Right lobe of liver (tissue), 6 donors: ENCODE measurements at regions not wholly inside any gene's neighbourhood (a gene's known extent, or its start where the extent isn't known, plus 50 kb on each side); places are given as distances from the start of the nearest gene placed in this dataset.

Experiments
- ATAC-seq, 4 donors: fragments of 200-7000 bp; cut with Tn5 transposase; one replicate each; pipeline ENCODE4 v1.9.1; 2020; ENCODE audit warnings: mild to moderate bottlenecking in 4 of 4, moderate library complexity in 4 of 4
- DNase-seq, 3 donors: peaks; one replicate each; pipeline ENCODE4 v3.0.0-alpha.2; 2020
- H3K27ac ChIP-seq, 3 donors: fragments of 200-600 bp; one replicate each; pipeline ENCODE4 v1.8.0; 2022
- H3K27me3 ChIP-seq, 2 donors: fragments of 200-600 bp; one replicate each; pipeline ENCODE4 v1.8.0; 2022
- H3K36me3 ChIP-seq, 4 donors: fragments of 200-600 bp; sonication (generic) in 1 of 4; one replicate each; pipeline versions ENCODE4 v1.5.1 to v1.8.0; 2017 to 2022; ENCODE audit warnings: control low read depth in 1 of 4
- H3K4me1 ChIP-seq, 4 donors: fragments of 200-600 bp; sonication (generic) in 1 of 4; one replicate each; pipeline versions ENCODE4 v1.5.1 to v1.8.0; 2017 to 2022; ENCODE audit warnings: control low read depth in 1 of 4
- H3K4me3 ChIP-seq, 3 donors: fragments of 200-600 bp; one replicate each; pipeline ENCODE4 v1.8.0; 2022
- H3K9me3 ChIP-seq, 4 donors: fragments of 200-600 bp; sonication (generic) in 1 of 4; one replicate each; pipeline versions ENCODE4 v1.5.1 to v1.8.0; 2017 to 2022; ENCODE audit warnings: control low read depth in 1 of 4
- POLR2A ChIP-seq: fragments of 450-650 bp; IDR thresholded peaks from one replicate; pipeline ENCODE4 v1.6.1; 2017; ENCODE audit warnings: antibody characterized with exemption, mild to moderate bottlenecking
- WGBS: methylation state at CpG from one replicate; pipeline ENCODE4 v1.1.6; 2018; ENCODE audit warnings: low coverage, low lambda C conversion rate; ENCODE audit not compliant: insufficient coverage; ENCODE audit errors: missing lambda C conversion rate; 5-methylcytosine and 5-hydroxymethylcytosine counted together
- intact Hi-C, 2 donors: fragments of 100-400 bp; cut with DNase I; formaldehyde crosslinking; loops; one replicate each; pipeline versions ENCODE4 v1.11.2 to v1.14.1; 2022
- TF ChIP-seq, protein P1 (sequence below), 4 donors: fragments of 200-600 bp in 3 of 4; fragments of 450-650 bp in 1 of 4; IDR thresholded peaks; one replicate each; pipeline versions ENCODE4 v1.5.1 to v1.8.0; 2016 to 2022; ENCODE audit warnings: antibody characterized with exemption in 4 of 4, mild to moderate bottlenecking in 2 of 4
- donor health status: DM: no; HTN: yes; CAD: no.
- donor health status: DM: no; HTN: no; CAD: no.
- donor health status: DM: no; HTN: no; CAD: no.
- donor health status: DM: no; HTN: yes; CAD: no.
- donor health status: DM: no; HTN: yes; CAD: no.

- DNase-seq, result peak; percentile 12 to 46 (median 42)
- Histone ChIP-seq H3K27ac (no peak overlapping the region), H3K36me3 (no peaks in the 10 kb centered on the region), H3K9me3 (no peaks in the 10 kb centered on the region), H3K27me3 (no peaks in the 10 kb centered on the region), H3K4me1 (peaks cover 0 to 33% (median 15%) of the 10 kb centered on the region in 4 donors), H3K4me3 (no peak overlapping the region)
- no peak for TF ChIP-seq POLR2A
- TF ChIP-seq, protein P1, sequence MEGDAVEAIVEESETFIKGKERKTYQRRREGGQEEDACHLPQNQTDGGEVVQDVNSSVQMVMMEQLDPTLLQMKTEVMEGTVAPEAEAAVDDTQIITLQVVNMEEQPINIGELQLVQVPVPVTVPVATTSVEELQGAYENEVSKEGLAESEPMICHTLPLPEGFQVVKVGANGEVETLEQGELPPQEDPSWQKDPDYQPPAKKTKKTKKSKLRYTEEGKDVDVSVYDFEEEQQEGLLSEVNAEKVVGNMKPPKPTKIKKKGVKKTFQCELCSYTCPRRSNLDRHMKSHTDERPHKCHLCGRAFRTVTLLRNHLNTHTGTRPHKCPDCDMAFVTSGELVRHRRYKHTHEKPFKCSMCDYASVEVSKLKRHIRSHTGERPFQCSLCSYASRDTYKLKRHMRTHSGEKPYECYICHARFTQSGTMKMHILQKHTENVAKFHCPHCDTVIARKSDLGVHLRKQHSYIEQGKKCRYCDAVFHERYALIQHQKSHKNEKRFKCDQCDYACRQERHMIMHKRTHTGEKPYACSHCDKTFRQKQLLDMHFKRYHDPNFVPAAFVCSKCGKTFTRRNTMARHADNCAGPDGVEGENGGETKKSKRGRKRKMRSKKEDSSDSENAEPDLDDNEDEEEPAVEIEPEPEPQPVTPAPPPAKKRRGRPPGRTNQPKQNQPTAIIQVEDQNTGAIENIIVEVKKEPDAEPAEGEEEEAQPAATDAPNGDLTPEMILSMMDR (IDR thresholded peaks at IDR 0.05), result no peak
- intact Hi-C loops, result no loop called here
- WGBS, result no CpG with 5 or more reads among the region's 29 CpGs
- no peak for ATAC-seq
Measured at GRCh38 chr14:104284636-104285507, 146.5 kb downstream of the KIF26A start.

DNA sequence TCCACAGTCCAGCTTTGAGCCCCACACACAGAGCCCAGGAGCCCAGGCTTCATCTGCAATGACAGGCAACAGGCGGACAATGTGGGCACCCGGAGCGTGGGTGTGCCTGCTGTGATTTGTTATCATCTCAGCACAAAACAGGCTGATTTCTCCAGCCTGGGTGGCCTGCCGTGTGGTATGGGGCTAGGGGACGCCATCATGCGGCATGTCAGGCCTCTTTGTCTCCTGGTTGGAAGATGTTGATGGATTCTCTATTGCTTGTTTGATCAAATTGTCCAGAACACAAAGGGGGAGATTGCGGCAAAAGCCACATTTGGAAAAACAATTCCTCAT is 147.1 kb downstream of the KIF26A start:
- H3K9me3 ChIP-seq, result no peaks in the 10 kb centered on the region

GRCh38 chr14:104286086-104286485 is 147.7 kb downstream of the KIF26A start:
- Histone ChIP-seq H3K27me3 (no peaks in the 10 kb centered on the region), H3K36me3 (no peaks in the 10 kb centered on the region), H3K9me3 (no peaks in the 10 kb centered on the region), H3K27ac (no peak overlapping the region), H3K4me1 (peaks cover 0 to 30% (median 11%) of the 10 kb centered on the region in 4 donors), H3K4me3 (no peak overlapping the region)
- intact Hi-C loops, result no loop called here
- TF ChIP-seq POLR2A, result no peak
- TF ChIP-seq, protein P1 (IDR thresholded peaks at IDR 0.05), result no peak
- WGBS, result 80% methylated on average over 1 of the region's 11 CpGs
- DNase-seq (peak; percentile 3 to 36 (median 21)), ATAC-seq (no peak)

More for the DNA sequence above, 147.1 kb downstream of the KIF26A start:
- Histone ChIP-seq H3K27ac (no peak overlapping the region), H3K36me3 (no peaks in the 10 kb centered on the region), H3K4me3 (no peak overlapping the region), H3K4me1 (peaks cover 0 to 31% (median 14%) of the 10 kb centered on the region in 4 donors), H3K27me3 (no peaks in the 10 kb centered on the region)
- no peak for TF ChIP-seq POLR2A
- TF ChIP-seq, protein P1 (IDR thresholded peaks at IDR 0.05), result no peak
- intact Hi-C loops, result no loop called here
- ATAC-seq (no peak), DNase-seq (peak in 1 of 3 donors; percentile 7)
- 91% methylated on average over 4 of the region's 7 CpGs for WGBS

- no peak for TF ChIP-seq POLR2A
- TF ChIP-seq, protein P1 (IDR thresholded peaks at IDR 0.05), result no peak
- Histone ChIP-seq H3K27me3 (no peaks in the 10 kb centered on the region), H3K36me3 (no peaks in the 10 kb centered on the region), H3K4me3 (no peak overlapping the region), H3K27ac (no peak overlapping the region), H3K4me1 (peaks cover 0 to 30% (median 9%) of the 10 kb centered on the region in 4 donors), H3K9me3 (no peaks in the 10 kb centered on the region)
- 88% methylated on average over 4 of the region's 7 CpGs for WGBS
- intact Hi-C loops, result no loop called here
- ATAC-seq, result no peak
- DNase-seq, result peak; percentile 3 to 41 (median 36)
Measured at GRCh38 chr14:104286496-104286895, 148.1 kb downstream of the KIF26A start.
